Sigmoid colon (tissue), 3 donors: ENCODE measurements at regions not wholly inside any gene's neighbourhood (a gene's known extent, or its start where the extent isn't known, plus 50 kb on each side); places are given as distances from the start of the nearest gene placed in this dataset.

ENCODE experiments used
- POLR2A ChIP-seq, 2 donors: fragments of 450-650 bp; IDR thresholded peaks; one replicate each; pipeline ENCODE4 v1.6.1; 2016; ENCODE audit warnings: antibody characterized with exemption in 2 of 2, mild to moderate bottlenecking in 2 of 2, moderate library complexity in 2 of 2
- TF ChIP-seq, protein P1 (sequence below), 4 experiments: fragments of 450-650 bp in 3 of 4; fragments of 200-600 bp in 1 of 4; IDR thresholded peaks; one replicate each; pipeline ENCODE4 v1.5.1; 2016 to 2019; ENCODE audit warnings: antibody characterized with exemption in 4 of 4, mild to moderate bottlenecking in 3 of 4, moderate library complexity in 2 of 4

DNA sequence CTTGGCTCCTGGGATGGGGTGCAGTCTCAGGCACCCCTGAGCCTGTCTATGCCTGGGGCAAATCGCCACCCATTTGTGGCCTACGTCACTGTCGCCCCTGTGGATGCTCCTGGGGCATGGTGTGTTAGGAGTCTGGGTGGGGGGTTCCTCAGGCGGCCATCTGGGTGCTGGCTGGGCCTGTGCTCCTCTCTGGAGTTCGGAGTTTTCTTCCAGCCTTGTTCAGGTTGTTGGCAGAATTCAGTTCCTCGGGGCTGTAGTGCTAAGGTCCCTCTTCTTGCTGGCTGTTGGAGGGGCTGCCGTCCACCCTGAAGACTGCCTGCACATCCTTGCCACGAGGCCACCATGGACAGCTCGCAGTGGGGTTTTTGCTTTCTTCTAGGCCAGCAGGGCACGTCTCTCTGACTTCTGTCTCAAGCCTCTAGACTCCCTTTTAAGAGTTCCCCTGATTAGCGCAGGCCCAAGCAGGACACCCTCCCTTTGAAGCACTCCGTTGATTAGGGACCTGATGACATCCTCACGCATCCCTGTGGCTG lies 86.7 kb upstream of the C1orf174 start:
- no peak for TF ChIP-seq POLR2A (IDR thresholded peaks at IDR 0.05)
- TF ChIP-seq, protein P1, sequence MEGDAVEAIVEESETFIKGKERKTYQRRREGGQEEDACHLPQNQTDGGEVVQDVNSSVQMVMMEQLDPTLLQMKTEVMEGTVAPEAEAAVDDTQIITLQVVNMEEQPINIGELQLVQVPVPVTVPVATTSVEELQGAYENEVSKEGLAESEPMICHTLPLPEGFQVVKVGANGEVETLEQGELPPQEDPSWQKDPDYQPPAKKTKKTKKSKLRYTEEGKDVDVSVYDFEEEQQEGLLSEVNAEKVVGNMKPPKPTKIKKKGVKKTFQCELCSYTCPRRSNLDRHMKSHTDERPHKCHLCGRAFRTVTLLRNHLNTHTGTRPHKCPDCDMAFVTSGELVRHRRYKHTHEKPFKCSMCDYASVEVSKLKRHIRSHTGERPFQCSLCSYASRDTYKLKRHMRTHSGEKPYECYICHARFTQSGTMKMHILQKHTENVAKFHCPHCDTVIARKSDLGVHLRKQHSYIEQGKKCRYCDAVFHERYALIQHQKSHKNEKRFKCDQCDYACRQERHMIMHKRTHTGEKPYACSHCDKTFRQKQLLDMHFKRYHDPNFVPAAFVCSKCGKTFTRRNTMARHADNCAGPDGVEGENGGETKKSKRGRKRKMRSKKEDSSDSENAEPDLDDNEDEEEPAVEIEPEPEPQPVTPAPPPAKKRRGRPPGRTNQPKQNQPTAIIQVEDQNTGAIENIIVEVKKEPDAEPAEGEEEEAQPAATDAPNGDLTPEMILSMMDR (IDR thresholded peaks at IDR 0.05), result no peak
